Right ventricle myocardium inferior (tissue), 1 donor: ENCODE measurements at regions not wholly inside any gene's neighbourhood (a gene's known extent, or its start where the extent isn't known, plus 50 kb on each side); places are given as distances from the start of the nearest gene placed in this dataset.
"Not testable (repeated sequence)": the region's sequence is repeated elsewhere in the genome, so short reads cannot be mapped to it uniquely, and the experiment has no call there.

Experiments used
- ATAC-seq: fragments of 200-7000 bp; cut with Tn5 transposase; one replicate; pipeline ENCODE4 v1.9.1; 2020; ENCODE audit warnings: mild to moderate bottlenecking, moderate library complexity
- DNase-seq: peaks from one replicate; pipeline ENCODE4 v3.0.0; 2021; ENCODE audit errors: missing footprints
- intact Hi-C: fragments of 100-400 bp; cut with DNase I; formaldehyde crosslinking; loops from one replicate; pipeline ENCODE4 v1.11.0; 2022
- donor health status: DM: no; HTN: yes; CAD: no; lungs with severe emphysema.

- ATAC-seq (no peak), DNase-seq (no peak)
- intact Hi-C loops, result no loop called here
Observed at GRCh38 chr14:49057838-49058510, 528.2 kb downstream of the RPS29 start.

- DNase-seq (no peak), ATAC-seq (no peak)
- intact Hi-C loops, result no loop called here
Observed at GRCh38 chr14:49056021-49056420, 530.2 kb downstream of the RPS29 start.

- intact Hi-C loops, result no loop called here
- ATAC-seq, result no peak
- no peak for DNase-seq
Observed at GRCh38 chr14:49052521-49052920, 533.7 kb downstream of the RPS29 start.

- ATAC-seq, result no peak
- intact Hi-C loops, result no loop called here
- no peak for DNase-seq
Observed at GRCh38 chr14:49051328-49052060, 534.7 kb downstream of the RPS29 start.

GRCh38 chr14:49050822-49051221 lies 535.4 kb downstream of the RPS29 start:
- ATAC-seq (no peak), DNase-seq (no peak)
- intact Hi-C loops, result no loop called here

GRCh38 chr14:49049711-49050110 lies 536.5 kb downstream of the RPS29 start:
- intact Hi-C loops, result no loop called here
- no peak for ATAC-seq
- DNase-seq, result no peak

- intact Hi-C loops, result no loop called here
- no peak for DNase-seq
- no peak for ATAC-seq
Observed at GRCh38 chr14:49044981-49045380, 541.2 kb downstream of the RPS29 start.

- no peak for DNase-seq
- ATAC-seq, result no peak
Observed at GRCh38 chr14:49036984-49037516, 549.1 kb downstream of the RPS29 start.

GRCh38 chr14:49036266-49036665 lies 549.9 kb downstream of the RPS29 start:
- intact Hi-C loops, result no loop called here
- no peak for DNase-seq
- ATAC-seq, result no peak

More at GRCh38 chr14:49036984-49037516, 549.1 kb downstream of the RPS29 start:
- intact Hi-C loops, result no loop called here

- no peak for DNase-seq
- intact Hi-C loops, result no loop called here
- ATAC-seq, result no peak
Observed at GRCh38 chr14:49033131-49033530, 553.0 kb downstream of the RPS29 start.

- ATAC-seq, DNase-seq: not testable (repeated sequence)
- intact Hi-C loops, result loop anchor here (1.0 kb wide), 1 partner anchor 24 kb away; no protein-coding TSS in a partner anchor
Observed at GRCh38 chr14:49031710-49032109, 554.5 kb downstream of the RPS29 start.

- DNase-seq (no peak), ATAC-seq (no peak)
- intact Hi-C loops, result no loop called here
Observed at GRCh38 chr14:49019467-49020115, 566.6 kb downstream of the RPS29 start.

GRCh38 chr14:49017447-49017846 lies 568.7 kb downstream of the RPS29 start:
- ATAC-seq (no peak), DNase-seq (no peak)
- intact Hi-C loops, result no loop called here

- intact Hi-C loops, result no loop called here
- no peak for ATAC-seq
- DNase-seq, result no peak
Observed at GRCh38 chr14:49016381-49016780, 569.8 kb downstream of the RPS29 start.

GRCh38 chr14:49014476-49014875 lies 571.7 kb downstream of the RPS29 start:
- DNase-seq, result no peak
- no peak for ATAC-seq
- intact Hi-C loops, result no loop called here

- ATAC-seq (no peak), DNase-seq (no peak)
- intact Hi-C loops, result no loop called here
Observed at GRCh38 chr14:49008363-49008762, 577.8 kb downstream of the RPS29 start.

- DNase-seq (no peak), ATAC-seq (no peak)
- intact Hi-C loops, result no loop called here
Observed at GRCh38 chr14:48991141-48991540, 595.0 kb downstream of the RPS29 start.

- ATAC-seq (no peak), DNase-seq (no peak)
- intact Hi-C loops, result no loop called here
Observed at GRCh38 chr14:48983351-48983888, 602.8 kb downstream of the RPS29 start.

GRCh38 chr14:48974994-48975393 lies 611.2 kb downstream of the RPS29 start:
- ATAC-seq (no peak), DNase-seq (no peak)
- intact Hi-C loops, result no loop called here
